GM23248 (cell line): ENCODE measurements at regions not wholly inside any gene's neighbourhood (a gene's known extent, or its start where the extent isn't known, plus 50 kb on each side); places are given as distances from the start of the nearest gene placed in this dataset.
"Not testable (repeated sequence)": the region's sequence is repeated elsewhere in the genome, so short reads cannot be mapped to it uniquely, and the experiment has no call there.

Experiments
- EZH2 ChIP-seq: fragments of 200-600 bp; sonication (generic); IDR thresholded peaks from 2 replicates; pipeline ENCODE4 v1.6.1; 2018; ENCODE audit warnings: antibody characterized with exemption, mild to moderate bottlenecking; ENCODE audit not compliant: insufficient read depth, poor library complexity, severe bottlenecking
- EZH2phosphoT487 ChIP-seq: fragments of 200-600 bp; sonication (generic); IDR thresholded peaks from 2 replicates; pipeline ENCODE4 v1.6.1; 2018; ENCODE audit warnings: antibody characterized with exemption, moderate library complexity, mild to moderate bottlenecking, low read depth; ENCODE audit not compliant: insufficient read depth

DNA sequence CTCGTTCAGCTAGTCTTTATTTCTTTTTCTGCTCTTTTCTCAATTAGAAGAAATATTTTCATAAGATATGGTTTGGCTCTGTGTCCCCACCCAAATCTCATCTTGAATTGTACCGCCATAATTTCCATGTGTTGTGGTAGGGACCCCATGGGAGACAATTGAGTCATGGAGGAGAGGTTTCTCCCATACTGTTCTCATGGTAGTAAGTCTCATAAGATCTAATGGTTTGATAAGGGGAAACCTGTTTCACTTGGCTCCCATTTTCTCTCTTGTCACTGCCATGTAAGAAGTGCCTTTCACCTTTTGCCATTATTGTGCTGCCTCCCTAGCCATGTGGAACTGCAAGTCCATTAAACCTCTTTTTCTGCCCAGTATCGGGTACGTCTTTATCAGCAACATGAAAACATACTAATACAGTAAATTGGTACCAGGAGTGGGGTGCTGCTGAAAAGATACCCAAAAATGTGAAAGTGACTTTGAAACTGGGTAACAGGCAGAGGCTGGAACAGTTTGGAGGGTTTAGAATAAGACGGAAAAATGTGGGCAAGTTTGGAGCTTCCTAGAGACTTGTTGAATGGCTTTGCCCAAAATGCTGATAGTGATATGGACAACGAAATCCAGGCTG lies 112.0 kb upstream of the SMARCA2 start:
- not testable (repeated sequence) for TF ChIP-seq EZH2, EZH2phosphoT487
